ENCODE measurements at regions not wholly inside any gene's neighbourhood (a gene's known extent, or its start where the extent isn't known, plus 50 kb on each side); places are given as distances from the start of the nearest gene placed in this dataset.

DNA sequence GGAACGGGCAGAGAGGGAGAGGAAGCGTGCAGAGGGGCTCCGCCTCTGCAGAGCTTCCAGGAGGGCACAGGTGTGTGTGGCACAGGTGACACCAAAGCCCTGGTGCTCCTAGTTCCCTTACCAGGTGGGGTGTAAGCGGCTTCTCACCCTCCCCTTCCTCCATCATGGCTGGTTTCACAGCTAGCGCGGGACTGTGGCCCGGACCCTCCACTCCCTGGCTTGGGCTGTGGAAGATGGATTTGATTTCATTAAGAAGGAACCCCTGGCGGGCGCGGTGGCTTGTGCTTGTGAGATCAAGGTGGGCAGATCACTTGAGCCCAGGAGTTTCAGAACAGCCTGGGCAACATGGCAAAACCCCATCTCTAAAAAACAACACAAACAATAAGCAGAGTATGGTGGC, 241.2 kb upstream of the GSE1 start:
- FAIRE-seq (no peak), DNase-seq (peak in 1 of 6 donors; percentile 66), ATAC-seq (no peak)
- Histone ChIP-seq H3K36me3 (no peaks in the 10 kb centered on the region), H3K27me3 (no peaks in the 10 kb centered on the region), H3K4me1 (peaks cover 10 to 12% (median 12%) of the 10 kb centered on the region in 3 donors), H3K4me3 (no peak overlapping the region), H3K27ac (no peak overlapping the region), H3K9me3 (no peaks in the 10 kb centered on the region)
- intact Hi-C loops (cut with DNase I): no loop called here
- WGBS, 2 donors: 94 to 96% methylated on average over 10 of the region's 10 CpGs
- no peak for TF ChIP-seq CTCF (IDR thresholded peaks at IDR 0.05)

DNA sequence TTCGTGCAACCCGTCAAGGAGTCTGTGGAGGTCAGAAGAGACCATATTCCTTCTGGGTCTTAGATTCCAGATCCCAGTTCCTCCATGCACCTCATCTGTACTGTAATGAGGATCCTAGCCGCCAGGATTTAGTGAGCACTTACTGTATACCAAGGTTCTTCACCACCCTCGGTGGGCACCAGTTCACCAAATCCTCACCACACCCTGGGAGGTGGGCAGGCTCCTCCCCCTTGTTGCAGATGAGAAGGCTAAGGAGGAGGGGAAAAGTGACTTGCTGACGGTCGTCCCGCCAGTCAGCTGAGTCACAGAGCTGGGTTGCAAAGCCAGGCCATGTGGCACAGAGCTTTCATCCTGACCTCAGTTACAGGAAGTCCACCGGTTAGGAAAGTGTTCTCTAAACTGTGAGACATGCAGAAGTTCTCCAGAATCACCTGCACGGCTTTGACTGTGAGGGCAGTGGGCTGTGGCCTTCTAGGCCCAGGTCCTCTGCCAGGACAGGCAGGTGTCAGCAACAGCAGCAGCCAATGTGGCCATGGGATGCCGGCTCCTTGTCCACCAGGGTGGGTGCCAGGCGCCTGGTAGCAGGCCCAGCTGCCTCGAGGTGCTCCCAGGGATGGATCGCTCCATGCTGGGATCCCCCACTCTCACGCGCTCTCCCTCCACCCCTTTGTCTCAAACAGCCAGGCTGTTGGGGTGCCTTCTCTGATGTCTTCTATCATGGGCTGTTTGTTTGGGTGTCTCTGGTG, 240.3 kb upstream of the GSE1 start:
- FAIRE-seq: no peak
- peak in 1 of 6 donors; percentile 52 for DNase-seq
- H3K4me3 ChIP-seq: no peak overlapping the region

GRCh38 chr16:85373741-85374570, 239.2 kb upstream of the GSE1 start:
- Histone ChIP-seq H3K4me3 (no peak overlapping the region), H3K9me3 (no peaks in the 10 kb centered on the region), H3K36me3 (no peaks in the 10 kb centered on the region), H3K27me3 (no peaks in the 10 kb centered on the region), H3K4me1 (peaks cover 12 to 14% (median 13%) of the 10 kb centered on the region in 3 donors), H3K27ac (no peak overlapping the region)
- no peak for FAIRE-seq
- no peak for TF ChIP-seq CTCF (IDR thresholded peaks at IDR 0.05)
- 87 to 90% methylated on average over 35 to 41 of the region's 41 CpGs for WGBS, 2 donors
- intact Hi-C loops (cut with DNase I): no loop called here
- peak in 1 of 6 donors; percentile 67 for DNase-seq
- ATAC-seq: no peak

More for the DNA sequence above, 240.3 kb upstream of the GSE1 start:
- Histone ChIP-seq H3K4me1 (peaks cover 12 to 14% (median 13%) of the 10 kb centered on the region in 3 donors), H3K9me3 (no peaks in the 10 kb centered on the region), H3K27ac (no peak overlapping the region), H3K27me3 (no peaks in the 10 kb centered on the region), H3K36me3 (no peaks in the 10 kb centered on the region)
- no peak for TF ChIP-seq CTCF (IDR thresholded peaks at IDR 0.05)
- ATAC-seq: peak in 2 of 4 donors; percentile 27 to 51
- intact Hi-C loops (cut with DNase I): no loop called here
- 81 to 83% methylated on average over 15 of the region's 15 CpGs for WGBS, 2 donors

- DNase-seq: peak in 1 of 6 donors; percentile 83
- intact Hi-C loops (cut with DNase I): no loop called here
- H3K9me3 ChIP-seq: no peaks in the 10 kb centered on the region
- H3K4me3 ChIP-seq: no peak overlapping the region
- peaks cover 12 to 14% (median 13%) of the 10 kb centered on the region in 3 donors for H3K4me1 ChIP-seq
- TF ChIP-seq CTCF (IDR thresholded peaks at IDR 0.05): no peak
- H3K36me3 ChIP-seq: no peaks in the 10 kb centered on the region
- no peak overlapping the region for H3K27ac ChIP-seq
- WGBS, 2 donors: 65 to 66% methylated on average over 10 of the region's 10 CpGs
- no peaks in the 10 kb centered on the region for H3K27me3 ChIP-seq
- ATAC-seq: no peak
- FAIRE-seq: no peak
Measured at GRCh38 chr16:85374571-85374872, 238.6 kb upstream of the GSE1 start.

All from pancreas (tissue), 10 donors.